ENCODE measurements at regions not wholly inside any gene's neighbourhood (a gene's known extent, or its start where the extent isn't known, plus 50 kb on each side); places are given as distances from the start of the nearest gene placed in this dataset.
A peak's percentile ranks its signal among the peaks of the same experiment; 100 is the strongest.
"Not testable (repeated sequence)": the region's sequence is repeated elsewhere in the genome, so short reads cannot be mapped to it uniquely, and the experiment has no call there.

GRCh38 chr6:27052082-27052730, 195.3 kb upstream of the PRSS16 start:
- DNase-seq (ENCODE audit: low read depth in 2 of 2), result not testable (repeated sequence)

DNA sequence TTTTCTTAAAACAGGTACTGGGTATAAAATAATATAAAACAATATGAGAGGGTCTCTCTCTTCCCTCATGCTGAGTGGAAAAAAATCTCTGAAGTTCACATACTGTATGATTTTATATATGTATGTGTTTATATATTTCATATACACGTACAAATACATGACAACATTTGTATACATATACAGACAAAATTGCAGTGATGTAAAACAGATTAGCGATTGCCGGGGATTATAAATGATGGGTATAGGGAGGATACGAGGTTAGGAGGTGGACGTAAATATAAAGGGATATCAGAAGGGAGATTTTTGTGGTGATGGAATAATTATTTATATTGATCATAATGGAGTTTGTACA, 194.8 kb upstream of the PRSS16 start:
- no peak for DNase-seq (ENCODE audit: low read depth in 2 of 2)

GRCh38 chr6:27053738-27054137, 193.8 kb upstream of the PRSS16 start:
- DNase-seq (ENCODE audit: low read depth in 2 of 2), result no peak

GRCh38 chr6:27056615-27057014, 190.9 kb upstream of the PRSS16 start:
- DNase-seq (ENCODE audit: low read depth in 2 of 2), result no peak

- DNase-seq (ENCODE audit: low read depth in 2 of 2), result no peak
These were observed 187.7 kb upstream of the PRSS16 start for GRCh38 chr6:27059621-27060425.

- DNase-seq (ENCODE audit: low read depth in 2 of 2), result no peak
These were observed 186.1 kb upstream of the PRSS16 start for GRCh38 chr6:27061235-27061993.

- no peak for DNase-seq (ENCODE audit: low read depth in 2 of 2)
These were observed 184.7 kb upstream of the PRSS16 start for GRCh38 chr6:27062755-27063154.

DNA sequence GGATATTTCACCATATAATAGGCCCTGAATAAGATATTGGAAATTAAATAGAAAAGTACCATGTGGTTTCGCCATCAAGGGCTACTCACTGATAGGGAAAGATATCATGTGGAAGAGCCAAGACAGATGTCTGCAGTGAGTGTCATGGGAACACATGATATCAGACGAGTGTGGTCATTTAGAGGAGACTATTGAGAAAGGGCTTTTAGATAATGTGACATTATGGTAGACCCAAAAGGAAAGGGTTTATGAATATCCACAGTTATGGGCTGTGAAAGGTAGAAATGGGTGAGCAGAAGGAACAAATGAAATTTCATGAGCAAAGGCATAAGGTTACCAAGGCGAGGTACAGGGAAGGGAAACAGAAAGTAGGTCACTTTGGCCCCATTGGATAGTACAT, 182.3 kb upstream of the PRSS16 start:
- DNase-seq (ENCODE audit: low read depth in 2 of 2), result no peak

DNA sequence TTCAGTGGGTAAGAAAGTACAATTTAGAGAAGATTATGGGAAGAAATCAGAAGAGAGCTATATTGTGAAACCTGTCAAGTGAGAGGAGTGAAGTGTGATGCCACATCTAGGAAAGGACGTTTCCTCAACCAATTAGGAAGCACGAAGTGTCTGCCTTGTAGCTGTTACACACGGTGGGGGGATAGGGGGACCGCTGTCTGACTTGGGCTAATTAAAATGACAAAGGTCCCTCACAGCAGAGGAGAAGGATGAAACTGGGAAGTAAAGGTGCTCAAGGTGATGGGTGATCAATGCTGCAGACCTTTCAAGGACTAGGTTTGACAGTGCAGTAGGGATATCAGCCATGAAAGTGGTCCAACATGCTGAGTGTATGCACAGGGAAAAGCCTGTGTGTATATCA, 181.1 kb upstream of the PRSS16 start:
- no peak for DNase-seq (ENCODE audit: low read depth in 2 of 2)

- DNase-seq (ENCODE audit: low read depth in 2 of 2), result no peak
These were observed 180.7 kb upstream of the PRSS16 start for GRCh38 chr6:27066802-27067201.

DNA sequence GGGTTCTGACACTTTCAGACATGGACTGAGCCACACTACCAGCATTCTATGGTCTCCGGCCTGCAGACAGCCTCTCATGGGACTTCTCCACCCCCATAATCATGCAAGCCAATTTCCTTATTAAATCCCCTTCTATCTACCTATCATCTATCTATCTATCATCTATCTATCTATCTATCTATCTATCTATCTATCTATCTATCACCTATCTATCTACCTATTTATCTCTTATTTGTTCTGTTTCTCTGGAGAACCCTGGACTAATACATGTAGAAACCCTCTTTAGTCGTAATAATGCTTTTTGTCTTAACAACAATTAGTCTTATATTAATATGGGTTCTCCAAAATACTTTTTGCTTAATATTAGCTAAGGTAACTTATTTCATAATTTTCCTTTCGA, 174.1 kb upstream of the PRSS16 start:
- no peak for DNase-seq (ENCODE audit: low read depth in 2 of 2)

GRCh38 chr6:27076116-27076515, 171.4 kb upstream of the PRSS16 start:
- DNase-seq (ENCODE audit: low read depth in 2 of 2), result no peak

DNA sequence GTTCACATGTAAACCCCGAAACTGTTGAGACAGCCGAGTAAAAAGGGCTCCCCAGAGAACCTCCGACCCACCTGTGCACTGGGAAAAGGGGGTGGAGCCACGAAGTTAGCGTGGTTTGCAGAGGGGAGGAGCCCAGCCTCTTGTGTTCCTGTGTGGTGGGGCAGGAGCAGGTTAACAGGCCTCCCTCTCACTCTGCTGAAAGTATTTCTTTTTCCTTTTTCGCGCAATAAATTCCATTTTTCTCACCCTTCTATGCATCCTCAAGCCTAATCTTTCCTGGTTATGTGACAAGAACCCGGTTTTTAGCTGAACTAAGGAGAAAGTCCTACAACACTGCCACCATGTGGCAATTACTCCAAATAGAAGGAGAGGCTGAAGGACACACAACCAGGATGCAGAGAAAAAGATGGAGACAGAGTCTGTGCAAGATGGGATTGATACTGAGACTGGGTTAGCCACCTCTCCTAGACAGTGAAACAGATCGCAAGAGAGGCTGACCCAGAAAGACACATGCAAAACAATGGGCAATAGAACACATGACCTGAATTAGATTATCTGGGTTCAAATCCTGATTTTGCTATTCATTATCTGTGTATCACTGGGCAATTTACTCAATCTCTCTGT, 168.7 kb upstream of the PRSS16 start:
- peak in 1 of 2 donors; percentile 34 for DNase-seq (ENCODE audit: low read depth in 2 of 2)

- no peak for DNase-seq (ENCODE audit: low read depth in 2 of 2)
These were observed 166.3 kb upstream of the PRSS16 start for GRCh38 chr6:27081188-27081587.

- DNase-seq (ENCODE audit: low read depth in 2 of 2), result no peak
These were observed 165.6 kb upstream of the PRSS16 start for GRCh38 chr6:27081931-27082330.

GRCh38 chr6:27088068-27088467, 159.4 kb upstream of the PRSS16 start:
- DNase-seq (ENCODE audit: low read depth in 2 of 2), result no peak

- peak; percentile 19 to 42 for DNase-seq (ENCODE audit: low read depth in 2 of 2)
These were observed 155.7 kb upstream of the PRSS16 start for GRCh38 chr6:27091661-27092315.

GRCh38 chr6:27092316-27092692, 155.2 kb upstream of the PRSS16 start:
- no peak for DNase-seq (ENCODE audit: low read depth in 2 of 2)

GRCh38 chr6:27095914-27096313, 151.6 kb upstream of the PRSS16 start:
- DNase-seq (ENCODE audit: low read depth in 2 of 2), result no peak

GRCh38 chr6:27096834-27097511, 150.5 kb upstream of the PRSS16 start:
- peak; percentile 24 to 49 for DNase-seq (ENCODE audit: low read depth in 2 of 2)

DNA sequence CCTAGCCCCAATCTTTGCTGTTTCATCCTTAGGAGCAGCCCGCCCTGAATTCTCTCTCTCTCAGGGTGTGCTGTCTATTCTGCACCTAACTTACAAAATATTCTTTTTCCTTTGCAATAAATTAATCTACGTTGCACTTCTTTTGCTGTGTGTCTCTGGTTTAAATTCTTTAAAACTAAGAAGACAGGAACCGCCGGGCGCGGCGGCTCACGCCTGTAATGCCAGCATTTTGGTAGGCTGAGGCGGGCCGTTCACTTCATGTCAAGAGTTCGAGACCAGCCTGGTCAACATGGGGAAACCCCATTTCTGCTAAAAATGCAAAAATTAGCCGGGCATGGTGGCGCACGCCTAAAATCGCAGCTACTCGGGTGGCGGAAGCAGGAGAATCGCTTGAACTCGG, 148.5 kb upstream of the PRSS16 start:
- DNase-seq (ENCODE audit: low read depth in 2 of 2), result no peak

Data from stimulated activated CD4-positive, alpha-beta T cell treated with anti-CD3 and anti-CD28 coated beads, Interleukin-15, amount 100 ng/mL, for 48 hours (primary cell).